GM18502 (cell line): ENCODE measurements at regions not wholly inside any gene's neighbourhood (a gene's known extent, or its start where the extent isn't known, plus 50 kb on each side); places are given as distances from the start of the nearest gene placed in this dataset.
"Not testable (repeated sequence)": the region's sequence is repeated elsewhere in the genome, so short reads cannot be mapped to it uniquely, and the experiment has no call there.

ENCODE experiments used
- ATAC-seq: cut with Tn5 transposase; IDR thresholded peaks from one replicate; pipeline ENCODE4 v1.9.1; 2021; ENCODE audit warnings: mild to moderate bottlenecking; ENCODE audit not compliant: unreplicated experiment, poor library complexity

GRCh38 chr11:119586181-119586580, 142.8 kb downstream of the NECTIN1 start:
- ATAC-seq = no peak

- ATAC-seq = no peak
Observed at GRCh38 chr11:119585043-119585781, 143.8 kb downstream of the NECTIN1 start.

GRCh38 chr11:119584193-119585042, 144.6 kb downstream of the NECTIN1 start:
- ATAC-seq = no peak

GRCh38 chr11:119583585-119583984, 145.4 kb downstream of the NECTIN1 start:
- ATAC-seq = no peak

GRCh38 chr11:119581396-119581795, 147.6 kb downstream of the NECTIN1 start:
- not testable (repeated sequence) for ATAC-seq

- no peak for ATAC-seq
Observed at GRCh38 chr11:119580751-119581150, 148.2 kb downstream of the NECTIN1 start.

- no peak for ATAC-seq
Observed at GRCh38 chr11:119580081-119580480, 148.9 kb downstream of the NECTIN1 start.

- no peak for ATAC-seq
Observed at GRCh38 chr11:119578521-119579191, 150.3 kb downstream of the NECTIN1 start.

GRCh38 chr11:119573858-119574257, 150.9 kb upstream of the THY1 start:
- no peak for ATAC-seq

GRCh38 chr11:119572481-119573424, 149.8 kb upstream of the THY1 start:
- ATAC-seq = no peak

GRCh38 chr11:119571311-119571710, 148.3 kb upstream of the THY1 start:
- ATAC-seq = no peak

- peak; percentile 56 for ATAC-seq
Observed at GRCh38 chr11:119567688-119568582, 145.0 kb upstream of the THY1 start.

- no peak for ATAC-seq
Observed at GRCh38 chr11:119566319-119566718, 143.3 kb upstream of the THY1 start.

- ATAC-seq = not testable (repeated sequence)
Observed at GRCh38 chr11:119565693-119566092, 142.7 kb upstream of the THY1 start.

GRCh38 chr11:119560961-119561360, 138.0 kb upstream of the THY1 start:
- no peak for ATAC-seq

GRCh38 chr11:119560291-119560690, 137.3 kb upstream of the THY1 start:
- no peak for ATAC-seq

GRCh38 chr11:119552106-119552485, 129.1 kb upstream of the THY1 start:
- no peak for ATAC-seq

GRCh38 chr11:119551420-119552105, 128.6 kb upstream of the THY1 start:
- no peak for ATAC-seq
